K562 (cell line): ENCODE measurements at regions not wholly inside any gene's neighbourhood (a gene's known extent, or its start where the extent isn't known, plus 50 kb on each side); places are given as distances from the start of the nearest gene placed in this dataset.

Source experiments
- ATAC-seq: fragments of 200-7000 bp; cut with Tn5 transposase; 3 replicates; pipeline ENCODE4 v1.9.1; 2020; ENCODE audit warnings: moderate library complexity
- BruUV-seq: library from RNA; stranded (reverse); fragments of 400-500 nt; replicated peaks from 2 replicates; lab custom pipeline; 2021; lab: Mats Ljungman, UMichigan
- CTCF ChIA-PET: fragments of 300-600 bp; formaldehyde crosslinking; extraction: SDS; loops from one replicate; lab custom pipeline; 2021; ENCODE audit warnings: low intra/inter-chr PET ratio; lab: Yijun Ruan, JAX
- POLR2A ChIA-PET: fragments of 300-600, 350-650 bp; sonication (Branson Sonifier 250); formaldehyde crosslinking; extraction: SDS; loops from one replicate; lab custom pipeline; 2021; ENCODE audit warnings: antibody characterized with exemption, inconsistent platforms; lab: Yijun Ruan, JAX
- DNase-seq, 4 experiments: peaks; one replicate each; pipeline versions ENCODE4 v3.0.0 to v3.0.0-alpha.2; 2011 to 2018; ENCODE audit warnings: low spot score in 3 of 4, mixed read lengths in 3 of 4; ENCODE audit errors: extremely low read depth in 1 of 4
- FAIRE-seq: peaks from 2 replicates; lab custom pipeline; 2011; peaks lifted over from hg19 to GRCh38; lab: Jason Lieb, UNC
- H2AFZ ChIP-seq: 2 replicates; pipeline ENCODE4 v1.6.0; 2011; ENCODE audit warnings: low read depth, low read length, control low read depth, inconsistent platforms
- H3K27ac ChIP-seq: fragments of 200-600 bp; 3 replicates; pipeline ENCODE4 v1.8.0; 2011; ENCODE audit warnings: low read depth, mild to moderate bottlenecking, control low read depth, inconsistent platforms, low read length, moderate library complexity, mixed read lengths; ENCODE audit errors: extremely low read depth
- H3K27me3 ChIP-seq, 2 experiments: fragments of 300-600 bp in 1 of 2; 2 replicates in 1 of 2; 3 replicates in 1 of 2; pipeline versions ENCODE4 v1.6.0 to v1.8.0; 2011; ENCODE audit warnings: inconsistent platforms in 2 of 2, low read length in 2 of 2, mild to moderate bottlenecking in 1 of 2, mixed read lengths in 1 of 2, moderate library complexity in 1 of 2; ENCODE audit not compliant: control insufficient read depth in 2 of 2, insufficient read depth in 2 of 2
- H3K36me3 ChIP-seq: fragments of 300-600 bp; 3 replicates; pipeline ENCODE4 v1.8.0; 2011; ENCODE audit warnings: mild to moderate bottlenecking, low read length, inconsistent platforms; ENCODE audit not compliant: control insufficient read depth, insufficient read depth
- H3K4me1 ChIP-seq, 2 experiments: fragments of 200-600 bp in 1 of 2; replicated peaks in 1 of 2; 2 replicates in 1 of 2; 3 replicates in 1 of 2; pipeline versions ENCODE4 v1.5.1 to v1.8.0; 2011; ENCODE audit warnings: inconsistent platforms in 2 of 2, low read length in 2 of 2, mild to moderate bottlenecking in 1 of 2, mixed read lengths in 1 of 2, moderate library complexity in 1 of 2; ENCODE audit not compliant: control insufficient read depth in 2 of 2, insufficient read depth in 2 of 2
- H3K4me2 ChIP-seq: 2 replicates; pipeline ENCODE4 v1.6.1; 2011; ENCODE audit warnings: low read length, control low read depth, inconsistent platforms, mixed read lengths; ENCODE audit not compliant: insufficient read depth
- H3K4me3 ChIP-seq: fragments of 200-600 bp; sonication (generic), shearing (Covaris generic); 2 replicates; pipeline ENCODE4 v1.5.1; 2016; ENCODE audit warnings: control low read depth, inconsistent platforms
- H3K79me2 ChIP-seq: fragments of 200-600 bp; 3 replicates; pipeline ENCODE4 v1.8.0; 2011; ENCODE audit warnings: low read length, inconsistent platforms; ENCODE audit not compliant: control insufficient read depth, insufficient read depth
- H3K9ac ChIP-seq, 2 experiments: 2 replicates each; pipeline versions ENCODE4 v1.6.0 to v1.6.1; 2011; ENCODE audit warnings: low read depth in 2 of 2, low read length in 2 of 2, control low read depth in 1 of 2, inconsistent platforms in 1 of 2, mild to moderate bottlenecking in 1 of 2, mixed read lengths in 1 of 2; ENCODE audit not compliant: insufficient read depth in 1 of 2
- H3K9me1 ChIP-seq: one replicate; pipeline ENCODE4 v1.6.0; 2011; ENCODE audit warnings: inconsistent platforms, mild to moderate bottlenecking, low read length, moderate library complexity; ENCODE audit not compliant: control insufficient read depth, insufficient read depth
- H3K9me3 ChIP-seq: replicated peaks from 2 replicates; pipeline ENCODE4 v1.5.1; 2011; ENCODE audit warnings: low read depth, low read length, inconsistent platforms; ENCODE audit not compliant: control insufficient read depth, insufficient read depth
- H4K20me1 ChIP-seq: replicated peaks from 2 replicates; pipeline ENCODE4 v1.6.1; 2011; ENCODE audit warnings: low read length, inconsistent platforms, mixed read lengths; ENCODE audit not compliant: control insufficient read depth, insufficient read depth
- CHCHD3 ChIP-seq: fragments of 250-450 bp; sonication (Bioruptor Pico); IDR thresholded peaks from 2 replicates; pipeline ENCODE4 v2.1.2; 2022; ENCODE audit warnings: mild to moderate bottlenecking
- ELK1 ChIP-seq: sonication (generic); formaldehyde crosslinking; IDR thresholded peaks from 2 replicates; pipeline ENCODE4 v1.8.1; 2022; ENCODE audit warnings: missing genetic modification reagents
- MIER1 ChIP-seq: fragments of 450-650 bp; IDR thresholded peaks from 2 replicates; pipeline ENCODE4 v1.6.1; 2016; ENCODE audit warnings: antibody characterized with exemption, mild to moderate bottlenecking, low read depth
- NEUROD1 ChIP-seq: fragments of 150-350 bp; IDR thresholded peaks from 2 replicates; pipeline ENCODE4 v1.6.1; 2014; ENCODE audit warnings: borderline replicate concordance, low read length, low read depth; ENCODE audit not compliant: partially characterized antibody
- PPARD ChIP-seq: fragments of 250-450 bp; sonication (Bioruptor Pico); IDR thresholded peaks from 2 replicates; pipeline ENCODE4 v1.8.0; 2022; ENCODE audit warnings: inconsistent platforms, mild to moderate bottlenecking, moderate library complexity
- PYGO2 ChIP-seq: fragments of 450-650 bp; IDR thresholded peaks from 2 replicates; pipeline ENCODE4 v1.6.1; 2016; ENCODE audit warnings: mild to moderate bottlenecking, missing genetic modification characterization, moderate library complexity, missing compliant biosample characterization
- ZBTB11 ChIP-seq, 3 experiments: fragments of 200-800 bp in 1 of 3; fragments of 250-450 bp in 1 of 3; fragments of 450-650 bp in 1 of 3; sonication (Bioruptor Pico) in 1 of 3; sonication (Bioruptor generic) in 1 of 3; formaldehyde crosslinking in 1 of 3; IDR thresholded peaks; 2 replicates each; pipeline versions ENCODE4 v1.6.1 to v1.8.0; 2016 to 2022; ENCODE audit warnings: mild to moderate bottlenecking in 2 of 3, missing genetic modification characterization in 2 of 3, missing compliant biosample characterization in 1 of 3, moderate library complexity in 1 of 3
- ZNF134 ChIP-seq: fragments of 250-450 bp; sonication (Bioruptor Pico); conservative IDR thresholded peaks from 2 replicates; pipeline ENCODE4 v1.4.0; 2020
- WGBS: fragments of 100-300 bp; shearing (Covaris generic); methylation state at CpG from one replicate; pipeline ENCODE4 v1.1.6; 2016; ENCODE audit warnings: low coverage, mixed read lengths; ENCODE audit not compliant: insufficient coverage; ENCODE audit errors: missing lambda C conversion rate; 5-methylcytosine and 5-hydroxymethylcytosine counted together
- in situ Hi-C: fragments of 300-500 bp; cut with MboI; formaldehyde crosslinking; loops from 4 replicates; pipeline ENCODE4 v1.15.0; 2018; ENCODE audit warnings: inconsistent platforms, mixed read lengths
- intact Hi-C: fragments of 100-400 bp; cut with micrococcal nuclease; formaldehyde crosslinking; loops from 2 replicates; pipeline ENCODE4 v1.14.2; 2022

DNA sequence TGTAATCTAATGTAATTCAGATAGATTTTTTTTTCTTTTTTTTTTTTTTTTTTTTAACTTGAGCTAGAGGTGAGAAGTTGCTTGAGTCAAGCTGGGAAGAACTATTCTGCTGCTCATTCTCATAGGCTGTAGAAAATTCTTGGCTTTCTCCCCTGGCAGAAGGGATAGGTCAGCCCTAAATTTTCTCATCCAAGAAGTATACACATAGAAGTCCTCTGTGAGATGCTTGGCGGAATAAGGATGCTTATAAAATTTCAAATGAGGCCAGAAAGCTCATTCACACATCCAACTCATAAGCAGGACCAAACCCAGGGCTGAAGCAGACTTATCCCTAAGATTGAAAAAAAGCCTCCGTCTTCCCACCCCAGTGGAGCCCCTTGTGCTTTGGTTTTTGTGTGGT lies 572.5 kb downstream of the SQOR start:
- BruUV-seq, result no TSS peak
- no peak overlapping the region for H3K4me3 ChIP-seq
- ATAC-seq (no peak), FAIRE-seq (no peak), DNase-seq (no peak)
- H3K36me3 ChIP-seq, result no peaks in the 10 kb centered on the region
- CTCF ChIA-PET, result no interaction called here
- no peak overlapping the region for H3K4me2 ChIP-seq
- H3K79me2 ChIP-seq, result no peaks in the 10 kb centered on the region
- intact Hi-C loops, result no loop called here
- no peak overlapping the region for H3K27ac ChIP-seq
- no peak overlapping the region for H3K9ac ChIP-seq
- H3K9me1 ChIP-seq, result no peaks in the 10 kb centered on the region
- H3K4me1 ChIP-seq, result no peaks in the 10 kb centered on the region
- H3K27me3 ChIP-seq, result no peaks in the 10 kb centered on the region
- WGBS, result 0% methylated on average over 2 of the region's 2 CpGs
- H4K20me1 ChIP-seq, result no peaks in the 10 kb centered on the region
- no peak for TF ChIP-seq PYGO2 (tag)
- TF ChIP-seq ELK1, result no peak
- TF ChIP-seq NEUROD1, result no peak
- TF ChIP-seq CHCHD3 (CRISPR knock-in tag), result no peak
- TF ChIP-seq MIER1, result no peak
- TF ChIP-seq ZBTB11 (CRISPR knock-in tag; IDR thresholded peaks at IDR 0.05), result no peak
- no peak for TF ChIP-seq PPARD (CRISPR knock-in tag)
- no peak for TF ChIP-seq ZNF134 (CRISPR knock-in tag)
- H2AFZ ChIP-seq, result no peak overlapping the region
- POLR2A ChIA-PET, result no interaction called here
- H3K9me3 ChIP-seq, result 0 out of 2 replicates have a peak, but pooled peaks cover 2% of the 10 kb centered on the region
- in situ Hi-C loops, result no loop called here
